GM12878 (cell line): ENCODE measurements at regions not wholly inside any gene's neighbourhood (a gene's known extent, or its start where the extent isn't known, plus 50 kb on each side); places are given as distances from the start of the nearest gene placed in this dataset.

ENCODE experiments used
- BRCA1 ChIP-seq: IDR thresholded peaks from 2 replicates; pipeline ENCODE4 v1.6.1; 2011; ENCODE audit warnings: low read depth, low read length, improper control_type of control experiment
- CTCF ChIP-seq, 3 experiments: IDR thresholded peaks in 2 of 3; conservative IDR thresholded peaks in 1 of 3; 2 replicates each; pipeline ENCODE4 v1.5.1; 2011; ENCODE audit warnings: low read depth in 3 of 3, low read length in 3 of 3, mild to moderate bottlenecking in 3 of 3, control low read depth in 2 of 3, moderate library complexity in 2 of 3, inconsistent platforms in 1 of 3, mixed read lengths in 1 of 3; ENCODE audit not compliant: control insufficient read depth in 2 of 3, insufficient read depth in 1 of 3; ENCODE audit errors: extremely low read depth in 1 of 3
- EP300 ChIP-seq, 2 experiments: fragments of 150-350 bp in 1 of 2; IDR thresholded peaks; 2 replicates each; pipeline ENCODE4 v1.6.1; 2011 to 2012; ENCODE audit warnings: low read depth in 2 of 2, low read length in 2 of 2, borderline replicate concordance in 1 of 2, improper control_type of control experiment in 1 of 2, inconsistent platforms in 1 of 2; ENCODE audit not compliant: control insufficient read depth in 1 of 2
- JUND ChIP-seq: IDR thresholded peaks from 2 replicates; pipeline ENCODE4 v1.6.1; 2012; ENCODE audit warnings: low read depth, mild to moderate bottlenecking, low read length, improper control_type of control experiment, moderate library complexity
- TF ChIP-seq, protein P1 (sequence below): fragments of 450-650 bp; formaldehyde crosslinking; IDR thresholded peaks from 2 replicates; pipeline ENCODE4 v1.4.0; 2022; ENCODE audit warnings: mild to moderate bottlenecking, moderate library complexity

- TF ChIP-seq BRCA1 (no peak), CTCF (IDR thresholded peaks at IDR 0.05 in 2 of 3, conservative IDR thresholded peaks at IDR 0.05 in 1 of 3; ENCODE audit: control insufficient read depth in 2 of 3, extremely low read depth in 1 of 3, insufficient read depth in 1 of 3, low read depth in 3 of 3, low read length in 3 of 3) (no peak), JUND (no peak), EP300 (IDR thresholded peaks at IDR 0.05; ENCODE audit: borderline replicate concordance in 1 of 2, control insufficient read depth in 1 of 2, low read depth in 2 of 2, low read length in 2 of 2) (no peak)
- TF ChIP-seq, protein P1, sequence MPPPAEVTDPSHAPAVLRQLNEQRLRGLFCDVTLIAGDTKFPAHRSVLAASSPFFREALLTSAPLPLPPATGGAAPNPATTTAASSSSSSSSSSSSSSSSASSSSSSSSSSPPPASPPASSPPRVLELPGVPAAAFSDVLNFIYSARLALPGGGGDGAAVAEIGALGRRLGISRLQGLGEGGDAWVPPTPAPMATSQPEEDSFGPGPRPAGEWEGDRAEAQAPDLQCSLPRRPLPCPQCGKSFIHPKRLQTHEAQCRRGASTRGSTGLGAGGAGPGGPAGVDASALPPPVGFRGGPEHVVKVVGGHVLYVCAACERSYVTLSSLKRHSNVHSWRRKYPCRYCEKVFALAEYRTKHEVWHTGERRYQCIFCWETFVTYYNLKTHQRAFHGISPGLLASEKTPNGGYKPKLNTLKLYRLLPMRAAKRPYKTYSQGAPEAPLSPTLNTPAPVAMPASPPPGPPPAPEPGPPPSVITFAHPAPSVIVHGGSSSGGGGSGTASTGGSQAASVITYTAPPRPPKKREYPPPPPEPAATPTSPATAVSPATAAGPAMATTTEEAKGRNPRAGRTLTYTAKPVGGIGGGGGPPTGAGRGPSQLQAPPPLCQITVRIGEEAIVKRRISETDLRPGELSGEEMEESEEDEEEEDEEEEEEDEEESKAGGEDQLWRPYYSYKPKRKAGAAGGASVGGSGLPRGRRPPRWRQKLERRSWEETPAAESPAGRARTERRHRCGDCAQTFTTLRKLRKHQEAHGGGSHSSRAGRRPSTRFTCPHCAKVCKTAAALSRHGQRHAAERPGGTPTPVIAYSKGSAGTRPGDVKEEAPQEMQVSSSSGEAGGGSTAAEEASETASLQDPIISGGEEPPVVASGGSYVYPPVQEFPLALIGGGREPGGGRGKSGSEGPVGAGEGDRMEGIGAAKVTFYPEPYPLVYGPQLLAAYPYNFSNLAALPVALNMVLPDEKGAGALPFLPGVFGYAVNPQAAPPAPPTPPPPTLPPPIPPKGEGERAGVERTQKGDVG (CRISPR knock-in tag) = no peak
These were observed 53.8 kb upstream of the STK17B start for GRCh38 chr2:196225213-196225612.
